HG03565 (cell line): ENCODE measurements at regions not wholly inside any gene's neighbourhood (a gene's known extent, or its start where the extent isn't known, plus 50 kb on each side); places are given as distances from the start of the nearest gene placed in this dataset.

Experiments
- ATAC-seq: cut with Tn5 transposase; IDR thresholded peaks from one replicate; pipeline ENCODE4 v1.9.1; 2021; ENCODE audit warnings: mild to moderate bottlenecking, moderate library complexity; ENCODE audit not compliant: unreplicated experiment

DNA sequence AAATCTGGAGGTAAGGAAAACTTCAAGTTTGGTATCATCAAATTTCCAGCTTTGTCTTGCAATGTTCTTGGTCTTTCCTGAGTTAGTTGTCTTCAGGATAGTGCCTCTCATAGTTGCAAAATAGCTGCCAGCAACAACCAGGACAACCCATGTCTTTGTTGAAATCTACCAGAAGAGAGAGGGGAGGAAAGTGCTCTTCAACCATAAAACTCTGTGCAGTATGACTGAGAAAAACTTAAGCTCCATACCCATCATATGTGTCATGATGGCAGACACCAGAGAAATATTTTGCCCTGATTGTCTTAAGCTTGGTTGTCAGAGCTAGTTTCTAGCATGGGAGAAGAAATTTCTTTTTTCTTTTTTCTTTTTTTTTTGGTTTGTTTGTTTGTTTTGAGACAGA is 103.3 kb downstream of the SPRY2 start:
- no peak for ATAC-seq

DNA sequence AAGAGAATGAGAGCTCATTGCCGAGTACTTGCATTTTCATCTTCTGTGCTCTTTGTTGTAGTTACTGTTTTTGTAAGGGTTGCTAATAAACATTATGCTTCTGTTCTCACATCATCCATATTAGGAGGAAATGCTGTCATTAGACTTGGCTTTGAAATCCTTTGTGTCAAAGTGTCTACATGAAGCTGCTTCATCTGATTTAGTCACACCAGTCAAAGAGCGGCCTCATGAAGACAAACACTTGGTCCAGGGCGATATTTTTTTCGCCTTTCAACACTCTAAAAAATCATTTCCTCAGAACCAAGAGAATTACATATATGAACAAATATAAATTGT is 105.0 kb downstream of the SPRY2 start:
- ATAC-seq: no peak

DNA sequence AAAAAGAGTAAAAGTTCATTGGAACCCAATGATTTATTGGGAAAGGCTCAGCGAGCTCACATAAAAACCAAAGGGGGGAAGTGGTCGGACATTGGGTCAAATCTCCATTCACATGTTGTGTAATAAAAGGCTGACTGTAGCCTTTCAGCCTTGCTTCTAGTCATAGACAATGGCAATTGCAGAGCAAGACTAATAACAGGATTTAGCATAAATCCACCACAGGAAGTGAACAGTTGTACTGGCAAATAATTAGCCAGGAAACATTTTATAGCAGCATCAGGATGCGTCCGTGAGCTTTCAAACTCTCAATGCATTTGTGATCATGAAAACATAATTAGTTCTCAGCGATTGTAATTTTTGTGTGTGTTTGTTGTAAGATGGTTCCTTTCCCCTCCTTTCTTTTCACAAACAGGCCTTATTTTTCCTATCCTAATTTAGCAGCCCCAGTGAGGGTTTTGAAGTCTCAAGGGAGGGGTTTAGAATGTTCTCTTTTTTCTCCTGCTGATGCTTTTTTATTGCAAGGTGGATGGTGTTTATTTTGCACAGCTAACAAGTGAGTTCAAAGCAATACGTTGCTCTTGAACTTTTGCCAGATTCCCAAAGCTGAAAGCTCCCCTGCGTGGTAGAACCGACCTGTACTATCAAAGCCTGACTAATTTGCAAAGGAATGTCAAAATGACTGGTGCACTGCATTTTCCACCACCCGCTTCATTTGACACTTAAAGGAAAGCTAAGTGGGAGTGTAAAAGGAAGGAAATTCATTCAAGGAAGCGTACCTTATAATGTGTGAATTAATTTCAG is 105.6 kb downstream of the SPRY2 start:
- peak; percentile 87 for ATAC-seq

DNA sequence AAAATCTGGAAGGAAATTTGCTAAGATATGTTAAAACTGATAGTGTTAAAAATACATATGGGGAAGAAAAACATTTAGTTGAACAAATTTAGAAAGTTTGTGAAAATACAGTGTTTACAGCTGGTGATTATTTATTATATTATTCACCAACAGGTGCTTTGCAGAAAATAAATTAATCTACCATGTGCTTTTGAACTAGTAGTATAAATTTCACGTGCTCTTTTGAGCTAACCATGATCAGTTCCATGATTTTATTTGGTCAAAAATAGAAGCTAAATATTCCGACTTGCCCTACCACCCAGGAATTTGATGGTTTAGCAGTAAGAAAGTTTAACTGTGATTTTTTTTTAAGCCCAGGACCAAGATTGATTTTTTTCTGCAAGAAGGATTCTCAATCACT is 113.3 kb downstream of the SPRY2 start:
- ATAC-seq: no peak

DNA sequence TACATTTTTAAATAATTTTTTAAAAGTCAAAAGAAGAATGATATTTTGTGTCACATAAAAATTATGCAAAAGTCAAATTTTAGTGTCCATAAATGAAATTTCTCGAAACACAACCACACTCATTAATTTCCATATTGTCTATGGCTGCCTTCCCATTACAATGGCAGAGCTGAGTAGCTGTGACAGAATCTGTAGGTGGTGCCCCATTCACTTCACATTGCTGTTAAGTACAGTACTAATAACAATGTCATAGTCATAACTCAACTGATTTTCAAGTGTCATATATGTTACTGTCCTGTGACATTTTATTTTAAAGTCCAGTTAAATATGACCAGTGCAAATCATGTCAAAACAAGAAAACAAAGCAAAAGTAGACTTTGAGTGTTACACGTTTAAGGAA is 114.3 kb downstream of the SPRY2 start:
- ATAC-seq: no peak

DNA sequence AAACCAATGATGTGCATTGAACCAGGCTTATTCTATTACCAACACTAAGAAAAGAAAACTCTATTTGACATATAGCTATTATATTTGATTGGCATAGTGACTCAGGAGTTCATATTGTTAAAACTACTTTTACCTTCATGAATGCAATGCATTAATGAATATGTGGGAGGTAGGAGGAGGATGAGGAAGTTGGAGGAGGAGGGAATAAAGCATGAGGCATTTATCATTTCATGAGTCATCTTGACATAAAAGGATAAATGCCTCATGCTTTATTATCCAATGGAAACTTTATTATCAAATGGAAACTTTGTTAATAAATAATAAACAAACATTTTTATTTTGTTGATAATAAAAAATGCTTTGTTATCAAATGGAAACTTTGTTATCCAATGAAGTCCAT is 116.5 kb downstream of the SPRY2 start:
- ATAC-seq: no peak

DNA sequence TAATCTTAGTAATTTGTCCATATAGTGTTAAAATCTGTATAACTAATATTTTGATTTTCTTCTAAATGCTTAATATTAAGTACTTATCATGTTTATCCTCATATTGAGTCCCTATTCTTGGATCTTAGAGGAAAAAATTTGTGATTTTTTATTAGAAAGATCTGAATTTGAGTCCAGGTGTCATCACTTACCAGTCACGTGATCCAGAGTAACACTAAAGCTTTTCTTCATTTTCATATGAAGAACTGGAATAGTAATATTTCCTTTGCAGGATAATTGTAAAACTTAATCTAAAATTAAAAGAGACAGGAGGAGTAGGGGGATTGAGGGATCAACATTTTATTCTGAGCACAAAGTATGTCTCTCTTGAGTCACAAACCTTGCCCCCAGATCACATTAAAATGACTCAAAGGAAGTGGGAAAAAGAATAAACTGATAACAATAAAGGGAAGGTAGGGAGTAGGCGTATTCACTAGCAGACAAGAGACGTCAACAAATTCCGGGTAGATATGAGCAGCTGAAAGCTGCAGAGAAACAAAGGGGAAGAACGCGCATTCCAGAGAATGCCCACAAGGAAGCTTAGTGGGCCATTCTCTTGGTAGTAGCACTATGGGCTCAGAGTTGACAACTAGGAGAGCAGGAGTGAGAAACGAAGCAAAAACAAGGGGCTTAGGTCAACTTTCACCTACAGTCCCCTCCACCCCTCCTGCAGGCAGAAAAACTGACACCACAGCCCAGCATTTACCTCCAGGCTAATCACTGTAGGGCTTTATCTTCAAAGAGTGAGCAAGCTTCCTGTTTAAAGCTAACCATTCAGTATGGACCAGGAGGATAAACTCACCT is 123.1 kb downstream of the SPRY2 start:
- ATAC-seq: no peak

DNA sequence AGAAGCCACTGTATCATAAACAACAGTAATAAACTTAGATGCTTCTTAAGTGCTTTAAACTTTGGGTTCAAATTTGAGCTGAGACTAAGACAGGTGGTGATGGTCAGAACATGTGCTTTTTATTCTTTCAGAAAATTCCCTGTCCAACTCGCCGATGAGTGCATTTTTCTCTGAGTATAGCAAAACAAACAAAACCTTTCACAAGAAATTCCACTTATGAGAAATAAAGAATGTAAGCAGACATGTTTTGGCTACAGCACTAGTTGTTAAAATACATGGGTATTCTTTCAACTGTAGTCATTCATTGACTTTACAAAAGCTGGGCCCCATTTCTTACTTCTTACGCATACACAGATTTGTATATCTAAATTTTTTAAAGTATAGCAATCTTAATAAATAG is 125.6 kb downstream of the SPRY2 start:
- no peak for ATAC-seq

DNA sequence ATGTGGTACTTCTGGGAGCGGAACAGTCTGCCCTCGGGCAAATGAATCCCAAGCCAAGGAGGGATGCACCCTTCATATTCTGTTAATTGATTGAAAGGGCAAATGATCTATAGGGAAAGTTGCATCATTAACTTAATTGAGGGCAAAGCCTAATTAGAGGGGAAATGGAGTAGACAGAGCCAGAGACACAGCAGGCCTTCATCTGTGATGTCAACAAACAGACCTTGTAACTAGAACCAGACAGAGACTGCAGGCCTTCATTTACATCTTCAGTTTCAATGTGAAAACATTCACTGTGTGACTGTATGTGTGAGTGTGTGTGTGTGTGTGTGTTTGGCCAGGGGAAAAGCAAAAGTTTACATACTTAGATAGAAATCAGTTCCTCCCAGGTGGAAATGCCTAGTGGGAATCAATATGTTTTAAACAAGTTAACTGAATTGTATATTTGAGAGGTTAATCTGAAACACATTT is 126.4 kb downstream of the SPRY2 start:
- no peak for ATAC-seq

DNA sequence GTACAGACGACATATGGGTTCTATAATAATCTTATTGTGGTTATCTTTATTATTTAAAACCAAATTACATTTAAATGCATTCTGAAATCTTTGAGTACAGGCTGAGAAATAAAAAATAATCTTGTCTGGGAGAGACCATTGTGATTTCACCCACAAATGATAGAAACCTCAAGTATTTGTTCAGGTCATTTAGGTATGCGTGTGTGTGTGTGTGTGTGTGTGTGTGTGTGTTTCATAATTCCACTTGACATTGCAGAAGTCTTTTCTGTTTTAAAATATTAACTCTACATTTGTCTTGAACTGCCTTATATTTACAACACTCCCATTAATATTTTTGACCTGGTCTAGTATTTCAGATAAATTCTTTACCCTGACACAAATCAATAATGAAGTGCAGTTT is 126.9 kb downstream of the SPRY2 start:
- ATAC-seq: no peak

DNA sequence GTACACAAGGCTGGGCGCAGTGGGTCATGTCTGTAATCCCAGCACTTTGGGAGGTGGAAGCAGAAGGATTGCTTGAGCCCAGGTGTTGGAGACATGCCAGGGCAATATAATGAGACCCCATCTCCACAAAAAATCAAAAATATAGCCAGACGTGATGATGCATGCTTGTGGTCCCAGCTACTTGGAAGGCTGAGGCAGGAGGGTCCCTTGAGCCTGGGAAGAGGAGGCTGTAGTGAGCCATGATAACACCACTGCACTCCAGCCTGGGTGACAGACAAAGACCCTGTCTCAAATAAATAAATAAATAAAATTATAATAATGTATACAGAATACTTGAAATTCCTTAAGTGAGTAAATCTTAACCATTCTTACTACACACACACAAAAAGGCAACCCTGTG is 127.7 kb downstream of the SPRY2 start:
- ATAC-seq: no peak

DNA sequence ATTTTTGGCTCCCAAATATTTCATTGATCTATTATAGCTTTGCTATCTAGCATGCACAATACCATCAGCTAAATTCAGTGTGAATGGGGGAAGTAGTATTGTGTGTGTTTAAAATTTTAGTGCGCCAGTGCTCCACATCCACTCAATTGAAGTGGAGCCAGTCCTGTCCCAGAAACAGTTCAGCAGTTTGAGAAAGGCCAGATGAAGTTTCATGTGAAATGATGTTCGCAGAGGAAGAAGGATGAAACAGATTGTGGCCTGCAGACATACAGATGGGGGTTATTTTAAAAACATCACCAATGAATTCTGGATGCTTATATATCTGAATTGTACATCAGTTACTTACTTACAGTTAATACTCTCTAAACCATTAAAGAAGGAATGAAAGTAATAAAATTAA is 129.4 kb downstream of the SPRY2 start:
- no peak for ATAC-seq

DNA sequence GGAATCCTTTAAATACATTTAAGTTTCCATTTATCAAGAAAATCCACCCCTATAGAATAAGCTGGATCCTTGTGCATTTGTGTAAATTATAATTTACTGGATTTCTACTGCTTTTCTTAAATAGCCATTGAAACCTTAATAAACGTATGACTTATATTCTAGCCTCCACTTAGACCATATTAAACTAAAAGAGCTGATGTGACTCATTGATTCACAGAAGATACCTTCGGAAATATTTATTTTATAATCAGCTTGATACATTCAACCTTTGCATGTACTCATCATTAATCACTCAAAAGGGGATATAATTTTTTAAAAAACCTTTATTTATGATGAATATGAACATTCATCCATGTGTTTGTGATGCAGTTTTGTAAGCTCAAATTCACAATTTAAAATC is 136.3 kb downstream of the SPRY2 start:
- no peak for ATAC-seq

DNA sequence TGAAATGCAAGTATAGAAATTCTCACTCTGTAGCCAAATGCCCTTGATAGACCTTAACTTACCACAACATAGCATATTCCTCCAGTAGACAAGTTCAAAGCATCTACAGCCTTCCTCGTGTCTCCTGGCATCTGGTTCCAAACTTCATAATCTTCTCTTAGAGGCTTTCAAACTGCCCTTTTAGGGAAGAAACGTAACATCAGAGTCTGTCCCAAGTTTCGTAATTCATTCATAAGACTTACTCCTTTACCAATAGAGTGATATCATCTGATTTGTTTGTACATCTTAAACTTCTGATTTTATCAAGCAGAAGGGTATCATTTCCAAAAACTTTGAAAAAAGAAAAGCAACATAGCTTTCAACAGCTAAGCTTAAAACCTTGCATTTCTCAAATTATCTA is 137.4 kb downstream of the SPRY2 start:
- ATAC-seq: no peak

DNA sequence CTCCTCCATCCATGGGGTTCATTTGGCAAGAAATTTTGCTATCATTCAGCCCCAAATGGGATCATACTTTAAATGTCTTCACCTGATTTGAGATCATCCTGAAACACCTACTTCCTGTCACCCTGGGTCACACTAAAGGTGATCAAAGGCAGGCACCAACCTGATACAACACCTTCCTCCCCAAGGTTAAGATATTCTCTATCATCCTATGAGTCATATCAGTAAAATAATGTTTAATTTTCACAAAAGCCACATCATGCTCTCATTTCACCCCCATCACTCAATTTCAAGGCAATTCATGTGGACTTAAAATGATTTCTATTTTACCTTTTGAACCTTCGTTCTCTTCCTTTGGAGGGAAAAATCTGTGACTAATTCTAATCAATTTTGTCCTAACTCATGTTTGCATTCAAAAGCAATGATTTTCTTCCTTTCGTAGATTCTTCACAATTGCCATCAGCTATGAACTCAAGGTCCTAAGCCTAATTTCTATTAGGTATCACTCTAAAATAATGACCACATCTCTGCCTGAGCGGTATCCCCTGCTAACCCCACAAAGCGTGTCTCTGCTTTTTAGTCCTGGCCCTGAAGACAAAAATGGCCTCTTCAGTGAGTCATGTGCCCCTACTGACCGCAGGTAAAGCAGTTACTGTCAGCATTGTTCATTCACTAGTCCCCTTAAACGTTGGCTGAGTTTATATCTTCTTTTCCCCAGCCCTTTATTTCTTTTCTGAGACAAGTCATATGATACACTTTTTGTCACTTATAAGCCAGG is 139.0 kb downstream of the SPRY2 start:
- no peak for ATAC-seq

DNA sequence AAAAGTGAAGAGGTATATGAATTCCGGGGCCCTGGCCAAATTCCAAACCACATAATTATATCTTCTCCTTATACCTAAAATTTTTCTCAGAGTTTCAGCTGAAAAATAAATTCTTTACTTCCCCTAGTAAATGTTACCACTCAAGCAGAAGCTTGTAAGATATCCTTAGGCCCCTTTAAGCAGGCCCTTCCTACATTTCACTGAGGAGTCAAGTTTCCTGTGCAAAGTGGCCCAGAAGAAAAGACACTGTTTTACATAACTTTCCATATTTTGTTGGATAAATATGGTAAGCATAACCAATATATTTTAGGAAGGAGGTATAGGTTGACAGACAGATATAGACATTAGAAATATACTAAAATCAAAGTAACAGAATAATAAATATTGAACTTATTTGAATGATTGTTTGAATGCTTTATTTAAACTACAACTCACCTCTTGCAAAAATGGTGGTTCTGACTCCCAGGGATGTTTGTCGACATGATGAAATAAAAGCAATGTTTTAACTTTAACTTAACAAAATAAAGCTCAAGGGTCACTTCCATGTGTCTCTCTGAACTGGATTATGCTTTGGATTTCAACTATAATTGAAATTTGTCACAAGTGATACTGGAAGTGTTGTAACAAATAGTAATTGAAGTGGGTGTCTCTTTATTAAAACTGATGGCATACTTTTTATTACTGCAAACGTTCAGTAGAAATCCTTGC is 141.2 kb downstream of the SPRY2 start:
- ATAC-seq: no peak

DNA sequence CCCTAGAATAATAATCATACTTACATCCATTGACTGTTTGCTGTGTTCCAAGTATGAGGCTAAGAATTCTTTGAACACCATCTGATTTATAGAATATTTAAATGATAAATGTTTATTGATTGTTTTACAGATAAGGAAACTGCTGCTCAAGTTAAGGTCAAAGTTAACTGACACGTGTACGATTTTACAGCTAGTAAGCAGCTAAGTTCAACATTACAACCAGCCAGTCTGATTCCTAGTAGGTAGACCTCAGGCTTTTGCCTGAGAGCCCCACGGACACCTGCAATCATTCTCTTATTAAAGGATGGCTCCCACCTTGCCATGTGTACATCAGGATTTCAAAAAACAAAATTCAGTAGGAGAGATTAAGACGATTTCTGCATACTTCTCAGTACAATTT is 141.9 kb downstream of the SPRY2 start:
- no peak for ATAC-seq

DNA sequence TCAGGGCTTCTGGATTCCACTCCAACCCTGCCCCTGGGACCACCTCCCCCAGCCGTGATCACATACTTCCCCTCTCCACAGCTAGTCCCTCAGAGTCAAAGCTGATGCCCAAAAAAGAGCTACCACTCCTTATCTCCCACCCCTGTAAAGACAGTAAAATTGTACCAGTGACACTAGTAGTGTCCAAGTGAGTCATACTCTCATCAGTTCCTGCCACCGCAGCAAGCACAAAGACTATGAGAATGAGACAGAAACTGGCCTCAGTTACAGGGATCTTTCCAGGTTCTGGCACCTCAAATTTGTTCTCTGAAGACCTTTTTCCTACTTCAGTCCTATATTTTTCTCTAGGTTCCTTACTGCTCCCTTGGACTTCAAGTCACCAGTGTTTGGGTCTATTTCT is 144.2 kb downstream of the SPRY2 start:
- no peak for ATAC-seq

DNA sequence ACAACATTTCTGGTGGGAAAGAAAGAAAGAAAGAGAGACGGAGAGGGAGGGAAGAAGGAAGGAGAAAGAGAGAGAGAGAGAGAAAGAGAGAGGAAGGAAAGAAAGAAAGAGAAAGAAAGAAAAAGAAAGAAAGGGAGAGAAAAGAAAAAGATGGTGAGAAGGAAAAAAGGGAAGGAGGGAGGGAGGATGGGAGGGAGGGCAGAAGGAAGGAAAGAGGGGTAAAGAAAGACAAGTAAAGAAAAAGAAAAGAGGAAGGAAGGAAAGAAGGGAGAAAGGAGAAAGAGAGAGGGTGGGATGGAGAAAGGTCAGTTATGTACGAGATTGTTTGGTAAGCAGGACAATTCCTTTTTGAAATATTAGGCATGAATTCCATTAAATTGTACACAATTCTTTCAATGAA is 145.3 kb downstream of the SPRY2 start:
- no peak for ATAC-seq

DNA sequence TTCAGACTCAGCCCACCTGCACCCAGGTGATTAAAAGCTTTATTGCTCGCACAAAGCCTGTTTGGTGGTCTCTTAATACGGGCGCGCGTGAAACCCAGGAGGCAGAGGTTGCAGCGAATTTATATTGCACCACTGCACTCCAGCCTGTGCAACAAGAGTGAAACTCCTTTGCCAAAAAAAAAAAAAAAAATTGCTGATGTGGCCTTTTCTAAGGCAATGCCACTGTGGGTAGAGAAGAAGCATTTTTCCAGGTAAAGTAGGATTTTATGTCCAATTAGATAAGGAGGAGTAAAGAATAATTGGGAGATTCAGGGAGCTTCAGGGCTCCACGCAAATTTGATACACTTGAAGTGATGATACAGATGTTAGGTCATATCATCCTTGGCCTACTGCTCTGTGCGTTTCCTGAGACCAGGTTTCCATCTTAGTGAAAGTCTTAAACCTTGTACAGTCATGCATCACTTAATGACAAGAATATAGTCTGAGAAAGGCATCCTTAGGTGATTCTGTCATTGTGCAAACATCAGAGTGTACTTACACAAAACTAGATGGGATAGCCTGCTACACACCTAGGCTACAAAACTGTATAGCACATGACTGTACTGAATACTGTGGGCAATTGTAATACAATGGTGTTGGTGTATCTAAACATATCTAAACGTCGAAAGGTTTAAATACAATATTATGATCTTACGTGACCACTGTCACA is 150.9 kb downstream of the SPRY2 start:
- no peak for ATAC-seq
